Fibroblast of pulmonary artery (primary cell): ENCODE measurements at regions not wholly inside any gene's neighbourhood (a gene's known extent, or its start where the extent isn't known, plus 50 kb on each side); places are given as distances from the start of the nearest gene placed in this dataset.

Experiments used
- DNase-seq: peaks from one replicate; pipeline ENCODE4 v3.0.0-alpha.2; 2010; ENCODE audit warnings: low read depth
- H3K4me3 ChIP-seq: replicated peaks from 2 replicates; pipeline ENCODE4 v1.5.1; 2011; ENCODE audit warnings: low read depth, mild to moderate bottlenecking, control low read depth, low read length, moderate library complexity
- CTCF ChIP-seq: IDR thresholded peaks from 2 replicates; pipeline ENCODE4 v1.5.1; 2011; ENCODE audit warnings: mild to moderate bottlenecking, control low read depth, low read length, inconsistent platforms; ENCODE audit errors: missing control alignments

- TF ChIP-seq CTCF, result no peak
- no peak for DNase-seq
- no peak overlapping the region for H3K4me3 ChIP-seq
Measured at GRCh38 chr6:19032591-19033295, 645.6 kb downstream of the RNF144B start.

- DNase-seq, result no peak
- no peak overlapping the region for H3K4me3 ChIP-seq
- no peak for TF ChIP-seq CTCF
Measured at GRCh38 chr6:19033683-19034082, 646.5 kb downstream of the RNF144B start.

GRCh38 chr6:19034986-19035385 is 647.8 kb downstream of the RNF144B start:
- no peak for TF ChIP-seq CTCF
- no peak for DNase-seq
- no peak overlapping the region for H3K4me3 ChIP-seq

GRCh38 chr6:19035461-19036195 is 648.5 kb downstream of the RNF144B start:
- no peak for DNase-seq
- no peak overlapping the region for H3K4me3 ChIP-seq
- TF ChIP-seq CTCF, result no peak

GRCh38 chr6:19036196-19036555 is 649.0 kb downstream of the RNF144B start:
- TF ChIP-seq CTCF, result no peak
- no peak for DNase-seq
- no peak overlapping the region for H3K4me3 ChIP-seq

- TF ChIP-seq CTCF, result no peak
- H3K4me3 ChIP-seq, result no peak overlapping the region
- DNase-seq, result no peak
Measured at GRCh38 chr6:19037607-19038006, 650.5 kb downstream of the RNF144B start.
